Gastrocnemius medialis (tissue), 4 donors: ENCODE measurements at regions not wholly inside any gene's neighbourhood (a gene's known extent, or its start where the extent isn't known, plus 50 kb on each side); places are given as distances from the start of the nearest gene placed in this dataset.

Experiments used
- POLR2A ChIP-seq, 2 donors: fragments of 450-650 bp; IDR thresholded peaks; one replicate each; pipeline ENCODE4 v1.6.1; 2017; ENCODE audit warnings: antibody characterized with exemption in 2 of 2, mild to moderate bottlenecking in 2 of 2, moderate library complexity in 2 of 2
- TF ChIP-seq, protein P1 (sequence below), 5 experiments: fragments of 450-650 bp in 3 of 5; fragments of 200-600 bp in 2 of 5; sonication (generic) in 2 of 5; IDR thresholded peaks in 4 of 5; conservative IDR thresholded peaks in 1 of 5; 1 replicate in 4 of 5; 2 replicates in 1 of 5; pipeline ENCODE4 v1.5.1; 2016 to 2019; ENCODE audit warnings: antibody characterized with exemption in 5 of 5, mild to moderate bottlenecking in 3 of 5, moderate library complexity in 3 of 5

DNA sequence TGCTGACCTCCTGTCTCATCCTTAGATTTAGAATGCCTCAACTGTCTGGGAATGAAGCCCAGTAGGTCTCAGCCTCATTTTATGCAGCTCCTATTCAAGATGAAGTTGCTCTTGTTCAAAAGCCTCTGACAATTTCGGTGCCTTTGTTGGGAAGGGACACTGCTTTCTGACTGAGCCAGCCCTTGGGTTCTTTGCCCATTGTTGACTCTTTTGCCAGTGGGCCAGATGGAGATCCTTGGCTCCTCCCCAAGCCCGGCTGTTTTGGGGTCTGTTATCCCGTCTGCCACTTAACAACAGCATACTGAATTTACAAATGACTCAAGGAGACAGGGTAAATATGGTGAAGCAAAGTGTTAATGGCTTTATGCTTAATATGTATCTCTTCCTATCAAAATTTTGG is 58.3 kb upstream of the PRKX start:
- TF ChIP-seq, protein P1, sequence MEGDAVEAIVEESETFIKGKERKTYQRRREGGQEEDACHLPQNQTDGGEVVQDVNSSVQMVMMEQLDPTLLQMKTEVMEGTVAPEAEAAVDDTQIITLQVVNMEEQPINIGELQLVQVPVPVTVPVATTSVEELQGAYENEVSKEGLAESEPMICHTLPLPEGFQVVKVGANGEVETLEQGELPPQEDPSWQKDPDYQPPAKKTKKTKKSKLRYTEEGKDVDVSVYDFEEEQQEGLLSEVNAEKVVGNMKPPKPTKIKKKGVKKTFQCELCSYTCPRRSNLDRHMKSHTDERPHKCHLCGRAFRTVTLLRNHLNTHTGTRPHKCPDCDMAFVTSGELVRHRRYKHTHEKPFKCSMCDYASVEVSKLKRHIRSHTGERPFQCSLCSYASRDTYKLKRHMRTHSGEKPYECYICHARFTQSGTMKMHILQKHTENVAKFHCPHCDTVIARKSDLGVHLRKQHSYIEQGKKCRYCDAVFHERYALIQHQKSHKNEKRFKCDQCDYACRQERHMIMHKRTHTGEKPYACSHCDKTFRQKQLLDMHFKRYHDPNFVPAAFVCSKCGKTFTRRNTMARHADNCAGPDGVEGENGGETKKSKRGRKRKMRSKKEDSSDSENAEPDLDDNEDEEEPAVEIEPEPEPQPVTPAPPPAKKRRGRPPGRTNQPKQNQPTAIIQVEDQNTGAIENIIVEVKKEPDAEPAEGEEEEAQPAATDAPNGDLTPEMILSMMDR (IDR thresholded peaks at IDR 0.05 in 4 of 5, conservative IDR thresholded peaks at IDR 0.05 in 1 of 5), result no peak
- TF ChIP-seq POLR2A (IDR thresholded peaks at IDR 0.05), result no peak
